ENCODE measurements at regions not wholly inside any gene's neighbourhood (a gene's known extent, or its start where the extent isn't known, plus 50 kb on each side); places are given as distances from the start of the nearest gene placed in this dataset.

DNA sequence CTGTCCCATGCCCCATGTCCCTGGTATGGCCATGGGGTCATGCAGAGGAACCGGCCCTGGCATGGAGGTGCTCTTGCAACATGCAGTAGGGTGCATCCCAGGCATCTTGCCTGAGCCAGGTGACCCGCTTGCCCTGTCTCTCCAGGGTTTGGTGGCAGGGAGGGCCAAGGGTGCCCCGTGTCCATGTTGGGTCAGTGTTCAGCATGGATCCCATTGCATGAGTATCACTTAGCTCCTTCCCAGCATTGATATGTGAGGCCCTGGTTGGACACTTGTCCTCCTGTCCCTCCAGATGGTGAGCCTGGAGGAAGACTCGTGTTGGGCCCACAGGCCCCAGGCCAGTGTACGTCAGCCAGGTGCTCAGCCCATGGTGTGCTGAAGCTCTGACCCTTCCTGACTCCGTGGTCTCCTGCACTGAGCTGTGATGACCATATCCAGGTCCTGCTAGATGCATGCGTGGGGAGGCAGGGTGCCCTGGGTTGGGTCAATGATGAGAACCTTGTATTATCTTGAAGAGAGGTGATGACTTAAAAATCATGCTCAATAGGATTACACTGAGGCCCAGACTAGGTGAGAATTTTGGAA, 205.0 kb downstream of the UBE3A start (continued):
- no peak for TF ChIP-seq RAD21 (CRISPR knock-in tag; conservative IDR thresholded peaks at IDR 0.05 in 1 of 2, IDR thresholded peaks at IDR 0.05 in 1 of 2)
- TF ChIP-seq USF2 (CRISPR knock-in tag; IDR thresholded peaks at IDR 0.05) = no peak
- no peak for TF ChIP-seq HDGF (IDR thresholded peaks at IDR 0.05)
- no peak for TF ChIP-seq CREB1 (IDR thresholded peaks at IDR 0.05)
- no peak for TF ChIP-seq CREB1 (CRISPR knock-in tag; IDR thresholded peaks at IDR 0.05)
- no peak for TF ChIP-seq HMGN3 (IDR thresholded peaks at IDR 0.05; ENCODE audit: borderline replicate concordance, extremely low read depth, insufficient read length, low read depth, low read length)

- POLR2A ChIA-PET = no interaction called here
- in situ Hi-C loops (cut with MboI) = no loop called here
Observed at GRCh38 chr15:25234831-25235230, 204.0 kb downstream of the UBE3A start.

More at GRCh38 chr15:25234831-25235230, 204.0 kb downstream of the UBE3A start:
- H3K4me2 ChIP-seq (ENCODE audit: insufficient read depth, low read length) = no peak overlapping the region
- no peaks in the 10 kb centered on the region for H3K36me3 ChIP-seq (ENCODE audit: control insufficient read depth, insufficient read depth, low read length)
- ATAC-seq (no peak), FAIRE-seq (no peak), DNase-seq (ENCODE audit: extremely low read depth in 1 of 4, low spot score in 3 of 4) (no peak)
- no peak overlapping the region for H2AFZ ChIP-seq (ENCODE audit: low read depth, low read length)
- no peaks in the 10 kb centered on the region for H3K27me3 ChIP-seq (ENCODE audit: control insufficient read depth in 2 of 2, insufficient read depth in 2 of 2, low read length in 2 of 2)
- intact Hi-C loops (cut with micrococcal nuclease) = no loop called here
- H3K79me2 ChIP-seq (ENCODE audit: control insufficient read depth, insufficient read depth, low read length) = no peaks in the 10 kb centered on the region
- no TSS peak for BruUV-seq (replicated peaks)
- WGBS (ENCODE audit: insufficient coverage, low coverage, missing lambda C conversion rate) = 0% methylated on average over 7 of the region's 9 CpGs
- TF ChIP-seq MCM7 (IDR thresholded peaks at IDR 0.05) (no peak), IFI16 (CRISPR knock-in tag; IDR thresholded peaks at IDR 0.05) (no peak), TEAD2 (tag; IDR thresholded peaks at IDR 0.05) (no peak), MYBL2 (IDR thresholded peaks at IDR 0.05; ENCODE audit: low read depth) (no peak), MYBL2 (CRISPR knock-in tag; IDR thresholded peaks at IDR 0.05; ENCODE audit: borderline replicate concordance) (no peak), SAP30 (IDR thresholded peaks at IDR 0.05; ENCODE audit: borderline replicate concordance, insufficient read depth, low read depth, low read length, poor library complexity, severe bottlenecking) (no peak), BRF1 (IDR thresholded peaks at IDR 0.05; ENCODE audit: borderline replicate concordance, extremely low read depth, insufficient read length) (no peak), PURB (CRISPR knock-in tag; IDR thresholded peaks at IDR 0.05; ENCODE audit: low read depth) (no peak), YY1 (IDR thresholded peaks at IDR 0.05; ENCODE audit: borderline replicate concordance in 1 of 3, control insufficient read depth in 1 of 3, extremely low read depth in 1 of 3, insufficient read depth in 3 of 3, insufficient read length in 1 of 3, insufficient replicate concordance in 2 of 3, low read depth in 1 of 3, low read length in 2 of 3) (no peak), SNAPC5 (CRISPR knock-in tag; IDR thresholded peaks at IDR 0.05) (no peak)
- H3K4me1 ChIP-seq (replicated peaks in 1 of 2; ENCODE audit: control insufficient read depth in 2 of 2, insufficient read depth in 2 of 2, low read length in 2 of 2) = no peaks in the 10 kb centered on the region
- CTCF ChIA-PET (ENCODE audit: low intra/inter-chr PET ratio) = no interaction called here
- no peaks in the 10 kb centered on the region for H3K9me1 ChIP-seq (ENCODE audit: control insufficient read depth, insufficient read depth, low read length)
- no peak overlapping the region for H3K4me3 ChIP-seq
- no peak overlapping the region for H3K27ac ChIP-seq (ENCODE audit: extremely low read depth, low read depth, low read length)
- no peaks in the 10 kb centered on the region for H4K20me1 ChIP-seq (replicated peaks; ENCODE audit: control insufficient read depth, insufficient read depth, low read length)
- H3K9me3 ChIP-seq (replicated peaks; ENCODE audit: control insufficient read depth, insufficient read depth, low read depth, low read length) = no peaks in the 10 kb centered on the region
- no peak overlapping the region for H3K9ac ChIP-seq (ENCODE audit: insufficient read depth in 1 of 2, low read depth in 2 of 2, low read length in 2 of 2)
